Stomach (tissue), 8 donors: ENCODE measurements at regions not wholly inside any gene's neighbourhood (a gene's known extent, or its start where the extent isn't known, plus 50 kb on each side); places are given as distances from the start of the nearest gene placed in this dataset.

Experiments
- DNase-seq, 2 donors: peaks; one replicate each; pipeline versions ENCODE4 v3.0.0 to v3.0.0-alpha.2; 2013 to 2019
- H3K27ac ChIP-seq, 5 donors: fragments of 200-600 bp in 4 of 5; sonication (generic) in 4 of 5; one replicate each; pipeline ENCODE4 v1.5.1; 2013 to 2019; ENCODE audit warnings: mild to moderate bottlenecking in 1 of 5, moderate library complexity in 1 of 5
- H3K27me3 ChIP-seq, 3 donors: fragments of 200-600 bp; sonication (generic); one replicate each; pipeline ENCODE4 v1.5.1; 2017 to 2019; ENCODE audit warnings: mixed run types in 1 of 3
- H3K36me3 ChIP-seq, 4 donors: fragments of 200-600 bp; sonication (generic); 1 replicate in 3 of 4; 2 replicates in 1 of 4; pipeline ENCODE4 v1.5.1; 2016 to 2019
- H3K4me1 ChIP-seq, 4 donors: fragments of 200-600 bp; sonication (generic); one replicate each; pipeline ENCODE4 v1.5.1; 2016 to 2019
- H3K4me3 ChIP-seq, 4 donors: fragments of 200-600 bp; sonication (generic) in 3 of 4; one replicate each; pipeline ENCODE4 v1.5.1; 2016 to 2019; ENCODE audit warnings: mild to moderate bottlenecking in 1 of 4
- H3K9me3 ChIP-seq, 4 donors: fragments of 200-600 bp; sonication (generic); one replicate each; pipeline ENCODE4 v1.5.1; 2016 to 2019
- CTCF ChIP-seq, 7 experiments: fragments of 450-650 bp in 4 of 7; fragments of 200-600 bp in 3 of 7; sonication (generic) in 3 of 7; IDR thresholded peaks; one replicate each; pipeline ENCODE4 v1.5.1; 2016 to 2019; ENCODE audit warnings: antibody characterized with exemption in 7 of 7, control low read depth in 2 of 7, mild to moderate bottlenecking in 1 of 7
- EP300 ChIP-seq: sonication (generic); formaldehyde crosslinking; IDR thresholded peaks from one replicate; pipeline ENCODE4 v1.6.1; 2017; ENCODE audit warnings: antibody characterized with exemption
- POLR2A ChIP-seq, 4 donors: fragments of 450-650 bp; IDR thresholded peaks; one replicate each; pipeline ENCODE4 v1.6.1; 2016; ENCODE audit warnings: antibody characterized with exemption in 4 of 4, control low read depth in 2 of 4, mild to moderate bottlenecking in 1 of 4, moderate library complexity in 1 of 4
- POLR2AphosphoS5 ChIP-seq, 3 donors: sonication (generic); formaldehyde crosslinking; IDR thresholded peaks; one replicate each; pipeline ENCODE4 v1.6.1; 2016; ENCODE audit warnings: antibody characterized with exemption in 3 of 3
- WGBS, 5 donors: extraction: QIAGEN DNeasy Blood & Tissue Kit in 3 of 5; methylation state at CpG; one replicate each; pipeline versions ENCODE4 v1.1.5 to v1.1.7; 2013 to 2018; 5-methylcytosine and 5-hydroxymethylcytosine counted together
- intact Hi-C: fragments of 100-400 bp; cut with DNase I; formaldehyde crosslinking; loops from one replicate; pipeline ENCODE4 v1.15.1; 2023; ENCODE audit warnings: low total_unique reads
- donor health status: healthy with polysubstance abuse.
- donor health status: Bipolar disorder and iron deficiency.
- donor health status: healthy.

GRCh38 chr2:136305517-136306192 lies 187.7 kb upstream of the CXCR4 start:
- Histone ChIP-seq H3K4me1 (peaks cover 0 to 8% (median 0%) of the 10 kb centered on the region in 4 donors), H3K9me3 (no peaks in the 10 kb centered on the region), H3K4me3 (no peak overlapping the region), H3K27ac (no peak overlapping the region), H3K27me3 (peaks cover 0 to 4% (median 0%) of the 10 kb centered on the region in 3 donors), H3K36me3 (no peaks in the 10 kb centered on the region)
- intact Hi-C loops, result no loop called here
- DNase-seq, result peak in 1 of 2 donors; percentile 26
- TF ChIP-seq POLR2AphosphoS5 (IDR thresholded peaks at IDR 0.05), result no peak
- WGBS, 5 donors, result 81 to 86% (median 85%) methylated on average over 6 to 7 of the region's 7 CpGs

- Histone ChIP-seq H3K36me3 (no peaks in the 10 kb centered on the region), H3K4me3 (no peak overlapping the region), H3K9me3 (no peaks in the 10 kb centered on the region), H3K4me1 (no peaks in the 10 kb centered on the region), H3K27ac (no peak overlapping the region), H3K27me3 (peaks cover 0 to 4% (median 0%) of the 10 kb centered on the region in 3 donors)
- 84 to 91% (median 88%) methylated on average over 10 of the region's 10 CpGs for WGBS, 5 donors
- TF ChIP-seq CTCF (IDR thresholded peaks at IDR 0.05) (no peak), EP300 (no peak), POLR2AphosphoS5 (IDR thresholded peaks at IDR 0.05) (no peak), POLR2A (IDR thresholded peaks at IDR 0.05) (no peak)
- no peak for DNase-seq
- intact Hi-C loops, result no loop called here
Observed at GRCh38 chr2:136301006-136301405, 183.1 kb upstream of the CXCR4 start.

GRCh38 chr2:136298631-136299030 lies 180.7 kb upstream of the CXCR4 start:
- WGBS, 5 donors, result 76 to 88% (median 79%) methylated on average over 5 of the region's 5 CpGs

GRCh38 chr2:136297994-136298393 lies 180.0 kb upstream of the CXCR4 start:
- TF ChIP-seq POLR2AphosphoS5 (IDR thresholded peaks at IDR 0.05) (no peak), POLR2A (IDR thresholded peaks at IDR 0.05) (no peak), CTCF (IDR thresholded peaks at IDR 0.05) (no peak), EP300 (no peak)
- no peaks in the 10 kb centered on the region for H3K9me3 ChIP-seq
- intact Hi-C loops, result no loop called here
- no peaks in the 10 kb centered on the region for H3K36me3 ChIP-seq
- no peak overlapping the region for H3K4me3 ChIP-seq
- no peaks in the 10 kb centered on the region for H3K4me1 ChIP-seq
- 90 to 96% (median 93%) methylated on average over 4 of the region's 4 CpGs for WGBS, 5 donors
- no peak for DNase-seq
- peaks cover 0 to 4% (median 0%) of the 10 kb centered on the region in 3 donors for H3K27me3 ChIP-seq
- H3K27ac ChIP-seq, result no peak overlapping the region

More at GRCh38 chr2:136298631-136299030, 180.7 kb upstream of the CXCR4 start:
- Histone ChIP-seq H3K4me3 (no peak overlapping the region), H3K36me3 (no peaks in the 10 kb centered on the region), H3K4me1 (no peaks in the 10 kb centered on the region), H3K27ac (no peak overlapping the region), H3K27me3 (peaks cover 0 to 4% (median 0%) of the 10 kb centered on the region in 3 donors), H3K9me3 (no peaks in the 10 kb centered on the region)
- DNase-seq, result no peak
- intact Hi-C loops, result no loop called here
- TF ChIP-seq CTCF (IDR thresholded peaks at IDR 0.05) (no peak), POLR2A (IDR thresholded peaks at IDR 0.05) (no peak), POLR2AphosphoS5 (IDR thresholded peaks at IDR 0.05) (no peak), EP300 (no peak)

GRCh38 chr2:136297312-136297711 lies 179.4 kb upstream of the CXCR4 start:
- 54 to 78% (median 59%) methylated on average over 3 of the region's 3 CpGs for WGBS, 5 donors

More at GRCh38 chr2:136297312-136297711, 179.4 kb upstream of the CXCR4 start:
- intact Hi-C loops, result no loop called here
- no peak for DNase-seq
- no peak for TF ChIP-seq EP300
- no peak for TF ChIP-seq POLR2A (IDR thresholded peaks at IDR 0.05)
- no peak for TF ChIP-seq CTCF (IDR thresholded peaks at IDR 0.05)
- TF ChIP-seq POLR2AphosphoS5 (IDR thresholded peaks at IDR 0.05), result no peak
- Histone ChIP-seq H3K27me3 (peaks cover 0 to 1% (median 0%) of the 10 kb centered on the region in 3 donors), H3K4me3 (no peak overlapping the region), H3K36me3 (no peaks in the 10 kb centered on the region), H3K9me3 (no peaks in the 10 kb centered on the region), H3K27ac (no peak overlapping the region), H3K4me1 (no peaks in the 10 kb centered on the region)
